Pancreas (tissue), 10 donors: ENCODE measurements at regions not wholly inside any gene's neighbourhood (a gene's known extent, or its start where the extent isn't known, plus 50 kb on each side); places are given as distances from the start of the nearest gene placed in this dataset.

Experiments
- ATAC-seq, 4 donors: fragments of 200-7000 bp; cut with Tn5 transposase; one replicate each; pipeline versions ENCODE4 v1.8.0 to v1.9.1; 2020; ENCODE audit warnings: mild to moderate bottlenecking in 4 of 4, moderate library complexity in 4 of 4
- DNase-seq, 6 donors: peaks; one replicate each; pipeline ENCODE4 v3.0.0-alpha.2; 2020
- FAIRE-seq: peaks from 2 replicates; lab custom pipeline; 2012; peaks lifted over from hg19 to GRCh38; lab: Jason Lieb, UNC
- H3K27ac ChIP-seq, 4 donors: fragments of 200-600 bp; sonication (generic); 1 replicate in 3 of 4; 2 replicates in 1 of 4; pipeline versions ENCODE4 v1.5.0 to v1.8.0; 2020
- H3K27me3 ChIP-seq, 4 donors: fragments of 200-600 bp; one replicate each; pipeline ENCODE4 v1.8.0; 2021
- H3K36me3 ChIP-seq, 3 donors: fragments of 200-600 bp; sonication (generic) in 1 of 3; one replicate each; pipeline versions ENCODE4 v1.5.0 to v1.8.0; 2020 to 2021
- H3K4me1 ChIP-seq, 3 donors: fragments of 200-600 bp; one replicate each; pipeline ENCODE4 v1.8.0; 2021
- H3K4me3 ChIP-seq, 4 donors: fragments of 200-600 bp; sonication (generic) in 2 of 4; one replicate each; pipeline versions ENCODE4 v1.5.0 to v1.8.0; 2020 to 2021
- H3K9me3 ChIP-seq, 4 donors: fragments of 200-600 bp; one replicate each; pipeline ENCODE4 v1.8.0; 2021
- CTCF ChIP-seq, 4 donors: fragments of 200-600 bp; sonication (generic) in 3 of 4; IDR thresholded peaks; one replicate each; pipeline versions ENCODE4 v1.5.0 to v1.8.0; 2021; ENCODE audit warnings: antibody characterized with exemption in 4 of 4
- WGBS, 2 donors: extraction: QIAGEN DNeasy Blood & Tissue Kit; methylation state at CpG; one replicate each; pipeline ENCODE4 v1.1.7; 2013; 5-methylcytosine and 5-hydroxymethylcytosine counted together
- intact Hi-C, 3 donors: fragments of 100-400 bp; cut with DNase I; formaldehyde crosslinking; loops; one replicate each; pipeline versions ENCODE4 v1.11.1 to v1.14.2; 2022
- donor health status: healthy with polysubstance abuse.
- donor health status: DM: no; HTN: no; CAD: no; lungs with moderate emphysema.
- donor health status: DM: no; HTN: no; CAD: no.
- donor health status: control.
- donor health status: control.
- donor health status: Bipolar disorder and iron deficiency.
- donor health status: DM: yes; HTN: yes; CAD: no.
- donor health status: DM: no; HTN: no; CAD: no.
- donor health status: DM: no; HTN: no; CAD: no.
- donor health status: DM: yes; HTN: yes; CAD: no.

GRCh38 chr3:134704133-134704532 is 53.3 kb upstream of the KY start:
- FAIRE-seq (no peak), DNase-seq (no peak), ATAC-seq (no peak)
- Histone ChIP-seq H3K27me3 (no peaks in the 10 kb centered on the region), H3K4me1 (no peaks in the 10 kb centered on the region), H3K9me3 (no peaks in the 10 kb centered on the region), H3K36me3 (no peaks in the 10 kb centered on the region), H3K27ac (no peak overlapping the region), H3K4me3 (no peak overlapping the region)
- TF ChIP-seq CTCF (IDR thresholded peaks at IDR 0.05), result no peak
- intact Hi-C loops, result no loop called here
- 63 to 72% methylated on average over 2 of the region's 2 CpGs for WGBS, 2 donors

- Histone ChIP-seq H3K4me3 (no peak overlapping the region), H3K27ac (no peak overlapping the region), H3K4me1 (no peaks in the 10 kb centered on the region), H3K9me3 (no peaks in the 10 kb centered on the region), H3K36me3 (no peaks in the 10 kb centered on the region), H3K27me3 (no peaks in the 10 kb centered on the region)
- TF ChIP-seq CTCF (IDR thresholded peaks at IDR 0.05), result no peak
- DNase-seq (no peak), FAIRE-seq (no peak), ATAC-seq (no peak)
- 85 to 86% methylated on average over 1 of the region's 1 CpG for WGBS, 2 donors
- intact Hi-C loops, result no loop called here
Measured at GRCh38 chr3:134704556-134704955, 53.7 kb upstream of the KY start.

- WGBS, 2 donors, result 87 to 93% methylated on average over 2 of the region's 2 CpGs
- Histone ChIP-seq H3K27ac (no peak overlapping the region), H3K27me3 (no peaks in the 10 kb centered on the region), H3K36me3 (no peaks in the 10 kb centered on the region), H3K4me3 (no peak overlapping the region), H3K4me1 (no peaks in the 10 kb centered on the region), H3K9me3 (no peaks in the 10 kb centered on the region)
- no peak for TF ChIP-seq CTCF (IDR thresholded peaks at IDR 0.05)
- no peak for ATAC-seq
- intact Hi-C loops, result no loop called here
- FAIRE-seq, result no peak
- no peak for DNase-seq
Measured at GRCh38 chr3:134707908-134708597, 57.2 kb upstream of the KY start.

GRCh38 chr3:134708671-134709070 is 57.8 kb upstream of the KY start:
- 90 to 92% methylated on average over 2 of the region's 2 CpGs for WGBS, 2 donors
- Histone ChIP-seq H3K27me3 (no peaks in the 10 kb centered on the region), H3K36me3 (no peaks in the 10 kb centered on the region), H3K9me3 (no peaks in the 10 kb centered on the region), H3K4me1 (no peaks in the 10 kb centered on the region), H3K4me3 (no peak overlapping the region), H3K27ac (no peak overlapping the region)
- no peak for ATAC-seq
- no peak for FAIRE-seq
- no peak for DNase-seq
- TF ChIP-seq CTCF (IDR thresholded peaks at IDR 0.05), result no peak
- intact Hi-C loops, result no loop called here

GRCh38 chr3:134709076-134709475 is 58.3 kb upstream of the KY start:
- WGBS, 2 donors, result 92 to 93% methylated on average over 2 of the region's 2 CpGs
- Histone ChIP-seq H3K4me3 (no peak overlapping the region), H3K27me3 (no peaks in the 10 kb centered on the region), H3K9me3 (no peaks in the 10 kb centered on the region), H3K4me1 (no peaks in the 10 kb centered on the region), H3K36me3 (no peaks in the 10 kb centered on the region), H3K27ac (no peak overlapping the region)
- ATAC-seq (no peak), DNase-seq (no peak), FAIRE-seq (no peak)
- intact Hi-C loops, result no loop called here
- TF ChIP-seq CTCF (IDR thresholded peaks at IDR 0.05), result no peak
